ENCODE measurements at regions not wholly inside any gene's neighbourhood (a gene's known extent, or its start where the extent isn't known, plus 50 kb on each side); places are given as distances from the start of the nearest gene placed in this dataset.

DNA sequence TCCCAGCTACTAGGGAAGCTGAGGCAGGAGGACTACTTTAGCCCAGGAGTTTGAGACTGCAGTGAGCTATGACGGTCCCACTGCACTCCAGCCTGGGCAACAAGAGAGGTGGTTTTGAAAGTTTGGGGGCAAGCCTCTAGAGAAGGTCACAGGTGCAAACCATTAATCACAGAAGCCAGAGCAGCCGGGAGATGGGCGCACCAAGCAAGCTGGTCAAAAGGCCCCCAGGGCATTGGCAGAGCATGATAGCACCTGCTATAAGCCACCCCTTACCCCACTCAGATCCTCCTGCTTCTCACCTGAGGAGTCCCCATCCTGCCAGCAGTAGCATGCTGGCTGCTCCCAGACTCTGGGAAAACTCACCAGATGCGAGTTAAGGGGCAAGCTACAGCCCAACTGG, 116.1 kb upstream of the RAB12 start:
- TF ChIP-seq, protein P1, sequence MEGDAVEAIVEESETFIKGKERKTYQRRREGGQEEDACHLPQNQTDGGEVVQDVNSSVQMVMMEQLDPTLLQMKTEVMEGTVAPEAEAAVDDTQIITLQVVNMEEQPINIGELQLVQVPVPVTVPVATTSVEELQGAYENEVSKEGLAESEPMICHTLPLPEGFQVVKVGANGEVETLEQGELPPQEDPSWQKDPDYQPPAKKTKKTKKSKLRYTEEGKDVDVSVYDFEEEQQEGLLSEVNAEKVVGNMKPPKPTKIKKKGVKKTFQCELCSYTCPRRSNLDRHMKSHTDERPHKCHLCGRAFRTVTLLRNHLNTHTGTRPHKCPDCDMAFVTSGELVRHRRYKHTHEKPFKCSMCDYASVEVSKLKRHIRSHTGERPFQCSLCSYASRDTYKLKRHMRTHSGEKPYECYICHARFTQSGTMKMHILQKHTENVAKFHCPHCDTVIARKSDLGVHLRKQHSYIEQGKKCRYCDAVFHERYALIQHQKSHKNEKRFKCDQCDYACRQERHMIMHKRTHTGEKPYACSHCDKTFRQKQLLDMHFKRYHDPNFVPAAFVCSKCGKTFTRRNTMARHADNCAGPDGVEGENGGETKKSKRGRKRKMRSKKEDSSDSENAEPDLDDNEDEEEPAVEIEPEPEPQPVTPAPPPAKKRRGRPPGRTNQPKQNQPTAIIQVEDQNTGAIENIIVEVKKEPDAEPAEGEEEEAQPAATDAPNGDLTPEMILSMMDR (IDR thresholded peaks at IDR 0.05; ENCODE audit: control extremely low read depth, extremely low read depth, low read depth, missing control alignments): no peak
- POLR2A ChIA-PET: no interaction called here
- DNase-seq (ENCODE audit: extremely low spot score): no peak
- CTCF ChIA-PET: interaction anchor here (1.0 to 3.2 kb wide), 3 partner anchors 12 to 60 kb away, joined by 3 to 17 read pairs (median 5); no protein-coding TSS in a partner anchor

DNA sequence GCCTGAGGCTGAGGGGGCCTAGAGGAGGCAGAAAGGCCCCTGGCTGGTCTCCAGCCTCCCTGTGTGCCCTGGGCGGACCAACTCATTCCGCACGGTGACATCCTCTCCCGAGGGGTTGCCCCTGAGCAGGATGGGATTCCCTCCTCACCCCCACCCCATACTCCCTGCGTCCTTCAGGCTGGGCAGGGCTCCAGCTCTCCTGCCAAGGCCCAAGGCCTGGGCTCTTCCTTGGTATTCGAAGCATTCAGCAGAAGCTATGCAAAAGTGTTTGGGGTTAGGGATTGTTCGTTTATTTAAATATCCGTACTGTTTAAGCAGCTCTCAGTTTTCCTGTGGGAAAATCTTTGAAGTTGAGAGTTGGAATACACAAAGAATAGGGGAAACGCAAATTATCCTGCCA, 113.1 kb upstream of the RAB12 start:
- TF ChIP-seq, protein P1 (IDR thresholded peaks at IDR 0.05; ENCODE audit: control extremely low read depth, extremely low read depth, low read depth, missing control alignments): no peak
- ChIA-PET CTCF (no interaction called here), POLR2A (no interaction called here)
- DNase-seq (ENCODE audit: extremely low spot score): no peak

DNA sequence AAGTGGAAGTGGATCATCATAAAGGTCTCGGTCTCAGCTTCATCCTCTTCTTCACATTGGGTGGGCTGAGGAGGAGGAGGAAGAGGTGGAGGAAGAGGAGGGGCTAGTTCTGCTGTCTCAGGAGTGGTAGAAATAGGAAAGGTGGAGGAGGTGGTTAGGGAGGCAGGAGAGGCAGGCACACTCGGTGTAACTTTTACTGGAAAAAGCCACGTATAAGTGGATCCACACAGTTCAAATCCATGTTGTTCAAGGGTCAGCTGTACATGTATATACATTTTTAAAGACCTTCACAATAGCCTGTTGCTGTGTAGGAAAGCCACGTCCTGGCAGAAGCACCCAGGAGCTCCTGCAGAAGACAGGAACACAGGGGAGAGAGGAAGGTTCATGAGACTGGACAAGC, 110.3 kb upstream of the RAB12 start:
- ChIA-PET CTCF (interaction anchor here (0.9 to 2.8 kb wide), 5 partner anchors 18 to 245 kb away, joined by 3 to 6 read pairs (median 3); no protein-coding TSS in a partner anchor), POLR2A (no interaction called here)
- TF ChIP-seq, protein P1 (IDR thresholded peaks at IDR 0.05; ENCODE audit: control extremely low read depth, extremely low read depth, low read depth, missing control alignments): no peak
- DNase-seq (ENCODE audit: extremely low spot score): no peak

DNA sequence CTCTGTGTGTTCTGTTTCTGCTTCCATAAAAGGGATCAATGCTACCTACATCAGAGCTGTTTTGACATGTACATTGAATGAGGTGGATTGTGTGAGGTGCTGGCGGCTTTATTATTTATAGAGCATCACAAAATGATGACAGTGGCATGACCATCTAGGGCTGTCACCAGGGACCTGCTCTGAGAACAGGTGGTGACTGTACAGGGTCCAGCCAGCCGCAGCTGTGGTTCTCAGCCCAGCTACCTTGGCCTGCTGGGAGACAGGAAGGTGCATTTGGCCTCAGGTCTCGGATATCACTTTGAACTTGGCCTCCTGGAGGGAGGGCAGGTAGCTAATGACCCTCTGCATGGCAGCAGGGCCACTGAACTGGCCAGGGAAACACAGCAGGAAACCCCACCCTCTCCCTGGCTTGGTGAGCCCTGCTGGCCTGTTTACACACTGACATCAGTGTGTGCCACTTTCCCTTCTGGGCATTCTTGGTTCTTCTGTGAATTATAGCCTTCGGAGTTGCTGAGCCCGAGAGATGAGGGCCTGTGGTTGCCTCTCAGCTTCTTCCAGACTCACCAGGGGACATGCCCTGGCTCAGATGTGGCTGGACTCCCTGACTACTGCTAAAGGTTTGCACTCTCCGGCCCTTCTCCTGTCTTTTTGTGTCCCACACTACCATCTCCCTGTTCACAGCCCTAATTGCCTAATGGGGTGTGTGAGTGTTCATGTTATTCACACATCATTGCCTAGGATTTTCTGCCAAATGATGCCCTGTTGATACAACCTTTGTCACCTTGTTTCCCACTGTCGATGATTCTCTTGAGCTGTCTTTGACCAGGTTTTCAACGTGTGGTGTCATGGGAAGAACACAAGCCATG, 109.2 kb upstream of the RAB12 start:
- no peak for DNase-seq (ENCODE audit: extremely low spot score)
- ChIA-PET POLR2A (no interaction called here), CTCF (interaction anchor here (0.9 to 2.8 kb wide), 5 partner anchors 17 to 246 kb away, joined by 3 to 6 read pairs (median 3); no protein-coding TSS in a partner anchor)
- TF ChIP-seq, protein P1 (IDR thresholded peaks at IDR 0.05; ENCODE audit: control extremely low read depth, extremely low read depth, low read depth, missing control alignments): no peak

DNA sequence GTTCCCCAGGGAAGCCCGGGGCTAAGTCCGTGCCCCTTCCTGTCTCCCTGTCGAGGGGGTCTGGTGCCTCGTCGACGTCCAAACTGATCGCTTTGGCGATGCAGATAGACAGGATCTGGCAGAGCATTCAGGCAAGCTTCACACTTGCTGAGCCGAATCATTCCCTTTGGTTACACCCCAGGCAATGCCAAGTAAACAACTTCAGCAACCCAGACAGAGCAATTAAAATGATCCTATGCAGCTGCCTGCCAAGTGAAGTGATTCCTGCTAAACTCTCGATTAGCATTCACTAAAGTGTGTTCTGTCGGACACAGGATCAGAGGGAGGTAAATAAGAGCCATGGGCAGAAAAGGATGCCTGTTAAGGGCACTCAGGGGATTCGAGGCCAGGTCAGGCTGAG, 108.2 kb upstream of the RAB12 start:
- CTCF ChIA-PET: no interaction called here
- no peak for DNase-seq (ENCODE audit: extremely low spot score)
- TF ChIP-seq, protein P1 (IDR thresholded peaks at IDR 0.05; ENCODE audit: control extremely low read depth, extremely low read depth, low read depth, missing control alignments): no peak
- POLR2A ChIA-PET: no interaction called here

DNA sequence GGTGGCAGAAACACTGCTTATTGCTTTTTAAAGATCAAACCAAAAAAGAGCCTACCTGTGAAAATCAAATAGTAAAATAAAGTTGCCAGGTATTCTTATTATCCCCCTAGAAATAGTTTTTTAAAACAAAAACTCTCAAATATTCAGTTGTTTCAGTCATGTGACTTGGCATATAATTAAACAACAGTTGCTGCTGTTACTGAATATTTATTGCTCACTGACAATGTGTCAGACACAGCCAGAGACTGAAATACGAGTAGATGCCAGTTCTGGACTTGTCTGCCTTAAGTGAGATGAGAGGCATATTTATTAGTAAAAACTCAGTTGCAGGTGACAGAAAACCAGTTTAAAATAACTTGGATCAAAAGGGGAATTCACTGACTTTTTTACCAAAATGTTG, 106.0 kb upstream of the RAB12 start:
- TF ChIP-seq, protein P1 (IDR thresholded peaks at IDR 0.05; ENCODE audit: control extremely low read depth, extremely low read depth, low read depth, missing control alignments): no peak
- POLR2A ChIA-PET: no interaction called here
- no peak for DNase-seq (ENCODE audit: extremely low spot score)
- CTCF ChIA-PET: no interaction called here

Measured in GM10248 (cell line).